T-helper 22 cell (primary cell): ENCODE measurements at regions not wholly inside any gene's neighbourhood (a gene's known extent, or its start where the extent isn't known, plus 50 kb on each side); places are given as distances from the start of the nearest gene placed in this dataset.
"Not testable (repeated sequence)": the region's sequence is repeated elsewhere in the genome, so short reads cannot be mapped to it uniquely, and the experiment has no call there.

Source experiments
- DNase-seq: peaks from one replicate; pipeline ENCODE4 v3.0.0-alpha.2; 2020; ENCODE audit warnings: low read depth

- DNase-seq = no peak
Measured at GRCh38 chr19:28351761-28352160, 861.2 kb downstream of the UQCRFS1 start.

DNA sequence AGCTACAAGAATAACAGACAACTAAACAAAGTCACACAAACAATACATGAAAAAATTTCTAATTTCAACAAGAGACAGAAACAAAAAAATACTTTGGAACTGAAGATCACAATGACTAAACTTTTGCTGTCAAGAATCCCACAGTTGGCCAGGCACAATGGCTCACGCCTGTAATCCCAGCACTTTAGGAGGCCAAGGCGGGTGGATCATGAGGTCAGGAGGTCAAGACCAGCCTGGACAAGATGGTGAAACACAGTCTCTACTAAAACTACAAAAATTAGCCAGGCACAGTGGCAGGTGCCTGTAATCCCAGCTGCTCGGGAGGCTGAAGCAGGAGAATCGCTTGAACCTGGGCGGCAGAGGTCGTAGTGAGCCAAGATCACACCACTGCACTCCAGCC lies 861.6 kb downstream of the UQCRFS1 start:
- not testable (repeated sequence) for DNase-seq

- DNase-seq = no peak
Measured at GRCh38 chr19:28350673-28351072, 862.3 kb downstream of the UQCRFS1 start.

GRCh38 chr19:28350037-28350436 lies 862.9 kb downstream of the UQCRFS1 start:
- DNase-seq = no peak

DNA sequence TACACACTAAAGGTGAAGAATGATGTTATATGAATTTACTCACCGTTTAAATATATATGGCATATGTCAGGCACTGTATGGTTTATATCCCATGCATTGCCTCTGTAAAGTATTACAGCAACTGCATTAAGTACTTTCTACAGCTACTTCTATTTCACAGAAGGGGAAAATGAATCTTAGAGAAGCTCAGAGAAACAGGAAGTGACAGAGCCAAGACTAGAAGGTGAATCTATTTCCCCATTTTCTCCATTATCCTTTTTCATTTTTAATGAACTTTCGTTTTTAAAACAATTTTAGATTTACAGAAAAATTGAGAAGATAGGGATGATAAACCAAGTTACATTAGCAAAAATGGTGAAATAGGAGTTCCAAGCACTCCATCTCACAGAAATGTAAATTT lies 863.3 kb downstream of the UQCRFS1 start:
- DNase-seq = no peak

DNA sequence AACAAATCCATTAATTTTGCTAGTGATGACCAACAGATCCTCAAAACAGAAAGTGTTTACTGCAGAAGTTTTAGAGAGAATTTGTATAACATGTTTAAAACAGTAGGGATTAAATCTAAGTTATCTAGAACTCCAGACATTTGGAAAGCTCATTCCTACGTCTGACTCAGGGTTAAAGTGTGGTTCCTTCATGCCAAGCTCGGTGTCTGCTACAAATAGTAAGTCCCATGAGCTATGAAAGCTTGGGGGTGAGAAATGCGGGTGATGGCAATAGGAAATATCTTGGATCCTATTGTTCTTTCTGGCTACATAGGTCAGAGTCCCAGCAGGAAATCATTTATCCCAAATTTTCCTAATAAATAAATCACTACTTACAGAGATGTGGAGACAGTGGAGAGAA lies 867.1 kb downstream of the UQCRFS1 start:
- no peak for DNase-seq

DNA sequence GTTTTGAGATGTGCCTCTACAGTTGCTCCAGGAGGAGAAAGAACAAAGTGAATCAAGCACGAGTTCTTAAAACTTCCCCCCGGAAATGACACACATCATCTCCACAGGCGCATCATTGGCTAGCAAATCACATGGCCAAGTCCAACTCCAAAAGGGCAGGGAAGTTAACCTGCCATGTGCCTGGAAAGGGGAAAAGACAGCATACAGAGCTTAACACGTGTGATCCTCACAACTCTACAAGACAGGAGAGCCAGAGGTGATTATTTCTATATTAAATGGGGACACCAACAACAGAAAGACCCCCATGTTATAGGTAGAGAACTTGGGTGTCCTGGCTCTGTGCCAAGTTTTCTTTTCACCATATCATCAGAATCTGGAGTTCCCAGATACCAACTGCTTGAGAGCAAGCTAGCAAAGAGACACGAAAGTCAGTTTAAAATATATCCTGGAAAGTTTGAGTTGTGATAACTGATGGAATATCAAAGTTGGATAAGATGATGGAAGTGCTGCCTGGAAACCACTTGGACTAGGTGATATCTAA lies 871.1 kb downstream of the UQCRFS1 start:
- no peak for DNase-seq

- no peak for DNase-seq
Measured at GRCh38 chr19:28334419-28334818, 878.5 kb downstream of the UQCRFS1 start.

DNA sequence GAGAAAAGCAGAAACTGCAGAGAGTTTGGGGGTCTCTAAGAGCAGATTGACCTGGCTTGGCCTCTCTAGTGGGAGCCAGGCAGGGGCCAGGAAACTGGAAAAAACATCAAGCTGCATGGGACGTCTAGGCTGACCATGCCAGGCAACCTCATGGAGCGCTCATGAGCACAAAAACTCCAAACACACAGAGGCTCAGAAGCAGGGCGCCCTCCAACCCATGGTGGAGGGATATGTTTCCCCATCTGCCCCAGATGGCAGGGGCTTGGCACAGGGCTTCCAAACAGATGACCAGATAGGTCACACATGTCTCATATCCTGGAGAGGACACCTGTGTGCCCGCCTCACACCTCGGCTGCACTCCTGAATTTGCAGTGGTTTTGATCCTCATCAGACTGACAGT lies 879.0 kb downstream of the UQCRFS1 start:
- no peak for DNase-seq

GRCh38 chr19:28332886-28333285 lies 880.1 kb downstream of the UQCRFS1 start:
- DNase-seq = no peak

GRCh38 chr19:28332351-28332750 lies 880.6 kb downstream of the UQCRFS1 start:
- no peak for DNase-seq

- no peak for DNase-seq
Measured at GRCh38 chr19:28331596-28331995, 881.4 kb downstream of the UQCRFS1 start.

DNA sequence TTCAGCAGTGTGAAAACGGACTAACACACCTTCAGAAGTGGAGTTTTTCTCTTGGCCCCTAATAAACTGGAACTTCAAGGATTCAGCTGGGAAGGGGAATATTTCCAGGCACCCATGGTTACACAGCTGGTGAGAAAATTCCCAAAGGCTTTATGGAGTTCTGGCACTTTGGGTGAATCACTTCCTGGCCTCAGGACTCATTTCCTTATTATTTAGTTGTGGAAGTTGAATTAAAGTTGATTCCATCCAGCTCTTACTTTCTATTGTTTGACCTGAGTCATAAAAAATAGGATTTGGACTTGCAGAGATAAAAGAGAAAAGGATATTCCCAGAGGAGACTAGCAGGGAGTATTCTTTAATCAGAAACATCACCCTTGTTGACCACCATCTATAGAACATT lies 882.1 kb downstream of the UQCRFS1 start:
- no peak for DNase-seq

DNA sequence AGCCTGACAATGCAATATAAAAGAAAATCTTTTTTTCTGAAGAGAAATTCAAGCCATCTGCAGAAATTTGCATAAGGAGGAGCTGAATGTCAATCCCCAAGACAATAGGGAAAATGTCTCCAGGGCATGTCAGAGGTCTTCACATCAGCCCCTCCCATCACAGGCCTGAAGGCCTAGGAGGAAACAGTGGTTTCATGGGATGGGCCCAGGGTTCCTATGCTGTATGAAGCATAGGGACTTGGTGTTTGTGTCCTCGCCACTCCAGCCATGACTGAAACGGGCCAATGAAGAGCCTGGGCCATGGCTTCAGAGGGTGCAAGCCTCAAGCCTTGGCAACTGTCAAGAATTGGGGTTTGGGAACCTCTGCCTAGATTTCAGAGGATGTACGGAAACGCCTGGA lies 883.5 kb downstream of the UQCRFS1 start:
- DNase-seq = no peak

DNA sequence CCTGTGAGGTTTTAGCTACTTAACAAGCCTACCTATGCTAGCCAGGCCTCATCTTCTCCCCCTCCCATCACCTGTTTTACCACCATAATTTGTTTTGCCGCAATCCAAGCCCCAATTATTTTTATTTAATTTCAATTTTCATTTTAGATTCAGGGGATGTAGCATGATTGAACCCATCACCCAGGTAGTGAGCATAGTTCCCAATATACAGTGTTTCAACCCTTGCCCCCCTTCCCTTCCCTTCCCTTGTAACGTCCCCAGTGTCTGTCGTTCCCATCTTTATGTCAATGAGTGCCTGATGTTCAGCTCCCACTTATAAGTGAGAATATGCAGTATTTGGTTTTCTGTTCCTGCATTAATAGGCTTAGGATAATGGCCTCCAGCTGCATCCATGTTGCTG lies 885.0 kb downstream of the UQCRFS1 start:
- DNase-seq = no peak

DNA sequence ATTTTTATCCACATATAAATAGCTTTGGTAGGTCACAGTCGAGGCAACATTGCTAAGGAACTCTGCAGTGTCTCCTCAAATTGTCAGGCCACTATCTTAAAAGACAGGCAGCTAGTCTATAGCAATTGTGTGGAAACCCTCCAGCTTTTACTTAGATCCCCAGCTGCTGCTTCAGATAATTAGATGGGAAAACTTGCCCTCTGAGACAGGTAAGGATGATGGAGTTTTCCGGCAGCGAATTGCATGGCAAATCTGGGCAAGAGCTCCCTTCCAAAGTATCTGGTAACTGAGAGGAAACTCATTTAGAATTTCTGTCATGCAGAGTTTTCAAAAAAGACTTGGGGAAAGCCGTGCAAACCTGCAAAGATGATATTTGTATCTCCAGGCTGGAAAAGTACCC lies 886.2 kb downstream of the UQCRFS1 start:
- DNase-seq = no peak

GRCh38 chr19:28324275-28325060 lies 888.5 kb downstream of the UQCRFS1 start:
- DNase-seq = no peak

DNA sequence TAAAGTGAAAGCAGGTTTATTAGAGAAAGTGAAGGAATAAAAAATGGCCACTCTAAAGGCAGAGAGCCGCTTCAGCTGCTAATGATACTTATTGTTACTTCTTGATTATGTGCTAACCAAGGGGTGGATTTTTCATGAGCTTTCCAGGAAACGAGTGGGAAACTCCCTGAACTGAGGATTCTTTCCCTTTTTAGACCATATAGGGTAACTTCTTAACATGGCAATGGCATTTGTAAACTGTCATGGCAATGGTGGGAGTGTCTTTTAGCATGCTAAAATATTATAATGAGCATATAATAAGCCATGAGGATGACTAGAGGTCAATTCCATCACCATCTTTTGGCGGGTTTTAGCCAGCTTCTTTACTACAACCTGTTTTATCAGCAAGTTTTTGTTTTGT lies 890.0 kb downstream of the UQCRFS1 start:
- no peak for DNase-seq

- no peak for DNase-seq
Measured at GRCh38 chr19:28322491-28322890, 890.5 kb downstream of the UQCRFS1 start.

DNA sequence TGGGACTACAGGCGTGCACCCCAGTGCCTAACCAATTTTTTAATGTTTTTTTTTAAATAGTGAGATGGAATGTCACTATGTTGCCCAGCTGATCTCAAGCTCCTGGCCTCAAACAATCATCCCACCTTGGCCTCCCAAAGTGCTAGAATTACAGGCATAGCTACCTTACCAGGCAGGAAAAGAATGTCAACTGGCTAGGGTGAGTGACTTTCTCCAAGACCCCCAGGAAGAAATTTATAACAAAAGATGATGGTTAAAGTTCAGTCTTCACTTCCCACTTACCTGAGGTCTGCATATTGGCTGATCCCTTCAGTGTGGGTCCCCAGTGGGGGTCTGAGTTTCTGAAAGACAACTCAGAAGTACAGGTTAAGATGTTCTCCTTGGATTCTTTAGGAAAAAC lies 893.0 kb downstream of the UQCRFS1 start:
- no peak for DNase-seq

DNA sequence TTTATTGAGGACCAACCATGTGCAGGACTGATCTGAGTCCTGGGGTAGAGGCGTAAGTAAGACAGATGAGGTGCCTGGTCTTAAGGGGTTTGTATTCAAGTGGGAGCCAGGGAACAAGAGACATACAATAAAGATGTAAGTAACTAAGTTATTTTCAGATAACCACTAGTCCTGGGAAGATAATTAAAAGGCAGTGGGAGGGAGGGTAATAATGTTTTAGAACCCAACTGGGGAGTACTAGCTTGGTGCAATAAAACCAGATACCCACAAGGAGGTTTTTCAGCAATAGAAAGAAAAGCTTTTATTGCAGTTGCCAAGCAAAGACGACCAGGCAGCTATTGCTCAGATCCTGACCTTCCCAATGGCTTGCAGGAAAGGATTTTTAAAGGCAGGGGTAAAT lies 893.7 kb downstream of the UQCRFS1 start:
- DNase-seq = no peak

- DNase-seq = no peak
Measured at GRCh38 chr19:28318469-28319179, 894.3 kb downstream of the UQCRFS1 start.

GRCh38 chr19:28316464-28316863 lies 896.5 kb downstream of the UQCRFS1 start:
- no peak for DNase-seq
